ENCODE measurements at regions not wholly inside any gene's neighbourhood (a gene's known extent, or its start where the extent isn't known, plus 50 kb on each side); places are given as distances from the start of the nearest gene placed in this dataset.

DNA sequence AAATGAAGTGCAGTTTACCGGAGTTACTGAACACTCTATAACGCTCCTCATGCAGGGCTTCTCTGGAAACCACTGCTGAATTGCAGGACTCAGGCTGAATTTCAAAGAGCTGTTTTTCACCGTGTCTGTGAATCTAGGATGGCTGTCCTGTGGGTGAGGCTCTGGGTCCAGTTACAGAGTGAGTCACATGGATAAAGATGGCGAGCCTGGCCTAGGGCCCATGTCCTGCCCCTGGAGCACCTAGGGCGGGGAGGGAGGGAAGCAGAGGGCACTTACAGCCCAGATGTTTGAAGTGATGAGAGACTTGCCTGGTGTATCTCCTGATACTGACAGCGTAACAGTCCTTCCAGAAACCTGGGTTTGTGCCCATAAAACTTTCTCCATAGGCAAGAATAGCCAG lies 583.0 kb downstream of the IRS1 start:
- Histone ChIP-seq H3K4me1 (ENCODE audit: control insufficient read depth in 2 of 2, insufficient read depth in 2 of 2, low read length in 1 of 2) (no peaks in the 10 kb centered on the region), H3K27ac (ENCODE audit: low read depth in 2 of 2, low read length in 1 of 2) (no peak overlapping the region), H3K9me3 (ENCODE audit: control insufficient read depth in 2 of 2, insufficient read depth in 1 of 2, low read depth in 1 of 2, low read length in 1 of 2) (no peaks in the 10 kb centered on the region), H3K27me3 (ENCODE audit: control insufficient read depth in 1 of 2, insufficient read depth in 2 of 2, low read length in 2 of 2) (no peaks in the 10 kb centered on the region), H3K4me3 (ENCODE audit: low read depth in 1 of 2, low read length in 2 of 2) (no peak overlapping the region), H3K36me3 (ENCODE audit: control insufficient read depth in 2 of 2, insufficient read depth in 2 of 2, low read length in 1 of 2) (no peaks in the 10 kb centered on the region)
- WGBS, 2 donors: 89% methylated on average over 6 of the region's 6 CpGs

DNA sequence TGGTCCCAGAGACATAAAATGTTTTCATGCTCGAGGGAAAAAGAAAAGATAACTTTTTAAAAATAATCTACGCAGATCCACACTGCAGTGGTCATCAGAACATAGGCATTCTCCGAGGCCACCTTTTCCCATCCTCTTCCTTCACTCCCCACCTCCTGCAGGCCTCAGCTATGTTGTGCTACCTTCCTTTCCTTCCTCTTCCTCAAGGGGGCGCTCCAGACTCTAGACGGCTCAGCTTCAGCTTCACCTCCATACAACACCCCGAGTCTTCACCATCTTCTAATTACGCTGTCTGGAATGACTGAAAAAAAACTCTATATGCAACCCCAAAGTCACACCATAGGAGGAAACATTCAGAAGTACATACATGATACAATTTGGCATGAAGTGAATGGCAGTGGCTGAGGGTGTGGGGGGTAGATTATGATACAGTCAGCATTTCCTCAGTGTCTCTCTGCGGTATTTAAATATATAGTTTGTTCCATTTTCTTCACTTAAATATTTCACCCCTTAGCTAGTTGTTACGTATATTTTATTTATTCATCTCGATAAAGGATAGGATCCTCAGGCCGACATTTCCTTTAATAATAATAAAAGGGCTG lies 583.6 kb downstream of the IRS1 start:
- H3K36me3 ChIP-seq (ENCODE audit: control insufficient read depth in 2 of 2, insufficient read depth in 2 of 2, low read length in 1 of 2): no peaks in the 10 kb centered on the region
- H3K9me3 ChIP-seq (ENCODE audit: control insufficient read depth in 2 of 2, insufficient read depth in 1 of 2, low read depth in 1 of 2, low read length in 1 of 2): no peaks in the 10 kb centered on the region
- H3K27me3 ChIP-seq (ENCODE audit: control insufficient read depth in 1 of 2, insufficient read depth in 2 of 2, low read length in 2 of 2): no peaks in the 10 kb centered on the region
- no peaks in the 10 kb centered on the region for H3K4me1 ChIP-seq (ENCODE audit: control insufficient read depth in 2 of 2, insufficient read depth in 2 of 2, low read length in 1 of 2)
- 56 to 60% methylated on average over 11 of the region's 11 CpGs for WGBS, 2 donors
- no peak overlapping the region for H3K27ac ChIP-seq (ENCODE audit: low read depth in 2 of 2, low read length in 1 of 2)
- H3K4me3 ChIP-seq (ENCODE audit: low read depth in 1 of 2, low read length in 2 of 2): no peak overlapping the region

DNA sequence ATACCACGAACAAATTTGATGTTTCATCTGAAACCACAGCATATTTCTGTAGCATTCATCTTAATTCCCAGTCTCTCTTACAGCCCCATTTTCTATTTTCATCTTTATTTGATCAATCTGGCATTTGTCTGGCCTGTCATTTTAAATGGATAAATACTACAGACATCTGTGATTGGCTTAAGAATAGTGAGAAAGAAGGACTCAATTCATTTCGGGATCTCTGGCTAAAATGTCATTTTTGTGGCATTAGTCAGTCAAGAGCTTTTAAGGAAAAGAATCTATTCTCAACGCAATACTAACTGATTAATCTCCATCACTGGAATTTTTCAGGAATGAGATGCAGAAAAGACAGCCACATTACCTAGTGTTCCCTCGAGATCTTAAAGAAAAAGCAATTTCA lies 585.9 kb downstream of the IRS1 start:
- no peaks in the 10 kb centered on the region for H3K4me1 ChIP-seq (ENCODE audit: control insufficient read depth in 2 of 2, insufficient read depth in 2 of 2, low read length in 1 of 2)
- no peaks in the 10 kb centered on the region for H3K27me3 ChIP-seq (ENCODE audit: control insufficient read depth in 1 of 2, insufficient read depth in 2 of 2, low read length in 2 of 2)
- no peaks in the 10 kb centered on the region for H3K36me3 ChIP-seq (ENCODE audit: control insufficient read depth in 2 of 2, insufficient read depth in 2 of 2, low read length in 1 of 2)
- 65 to 66% methylated on average over 4 of the region's 4 CpGs for WGBS, 2 donors
- no peak overlapping the region for H3K27ac ChIP-seq (ENCODE audit: low read depth in 2 of 2, low read length in 1 of 2)
- no peaks in the 10 kb centered on the region for H3K9me3 ChIP-seq (ENCODE audit: control insufficient read depth in 2 of 2, insufficient read depth in 1 of 2, low read depth in 1 of 2, low read length in 1 of 2)
- no peak overlapping the region for H3K4me3 ChIP-seq (ENCODE audit: low read depth in 1 of 2, low read length in 2 of 2)

DNA sequence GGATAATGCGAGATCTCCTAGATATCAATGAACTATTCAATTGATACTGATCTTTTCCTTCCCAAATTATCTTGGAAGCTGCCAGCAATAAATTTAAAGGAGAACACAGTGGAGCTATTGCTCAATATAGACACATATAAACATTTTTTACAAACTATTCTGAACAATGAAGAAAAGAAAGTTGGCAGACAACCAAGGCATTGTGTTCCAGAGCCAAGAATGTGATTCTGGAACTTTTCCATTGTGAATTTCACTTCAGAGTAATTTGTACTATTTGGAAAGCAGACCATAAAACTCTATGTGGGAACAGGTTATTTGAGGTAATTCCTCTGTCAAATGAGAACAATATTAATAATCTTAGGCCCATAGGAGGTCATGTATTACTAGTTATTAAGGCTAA lies 588.2 kb downstream of the IRS1 start:
- no peaks in the 10 kb centered on the region for H3K27me3 ChIP-seq (ENCODE audit: control insufficient read depth in 1 of 2, insufficient read depth in 2 of 2, low read length in 2 of 2)
- 41 to 48% methylated on average over 1 of the region's 1 CpG for WGBS, 2 donors
- no peak overlapping the region for H3K27ac ChIP-seq (ENCODE audit: low read depth in 2 of 2, low read length in 1 of 2)
- no peak overlapping the region for H3K4me3 ChIP-seq (ENCODE audit: low read depth in 1 of 2, low read length in 2 of 2)
- H3K36me3 ChIP-seq (ENCODE audit: control insufficient read depth in 2 of 2, insufficient read depth in 2 of 2, low read length in 1 of 2): no peaks in the 10 kb centered on the region
- H3K9me3 ChIP-seq (ENCODE audit: control insufficient read depth in 2 of 2, insufficient read depth in 1 of 2, low read depth in 1 of 2, low read length in 1 of 2): no peaks in the 10 kb centered on the region
- no peaks in the 10 kb centered on the region for H3K4me1 ChIP-seq (ENCODE audit: control insufficient read depth in 2 of 2, insufficient read depth in 2 of 2, low read length in 1 of 2)

DNA sequence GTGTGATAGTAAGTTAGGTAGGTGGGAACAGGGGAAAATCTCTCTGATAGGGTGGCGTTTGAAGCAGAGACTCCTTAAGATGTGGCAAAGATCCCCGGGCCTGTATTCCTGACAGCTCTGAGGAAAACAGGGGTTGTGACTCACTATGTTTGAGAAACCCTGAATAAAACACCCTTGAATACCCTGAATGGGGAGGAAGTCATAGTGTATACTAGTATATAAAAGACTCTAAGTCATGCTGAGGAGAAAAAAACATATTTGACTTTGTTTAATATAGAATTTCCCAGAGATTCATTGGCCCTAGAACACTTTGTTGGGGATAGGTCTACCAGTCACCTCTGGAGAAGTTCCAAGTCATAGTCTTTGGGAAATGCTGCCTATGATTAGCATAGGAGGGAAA lies 590.9 kb downstream of the IRS1 start:
- H3K36me3 ChIP-seq (ENCODE audit: control insufficient read depth in 2 of 2, insufficient read depth in 2 of 2, low read length in 1 of 2): no peaks in the 10 kb centered on the region
- H3K9me3 ChIP-seq (ENCODE audit: control insufficient read depth in 2 of 2, insufficient read depth in 1 of 2, low read depth in 1 of 2, low read length in 1 of 2): no peaks in the 10 kb centered on the region
- H3K4me1 ChIP-seq (ENCODE audit: control insufficient read depth in 2 of 2, insufficient read depth in 2 of 2, low read length in 1 of 2): no peaks in the 10 kb centered on the region
- no peaks in the 10 kb centered on the region for H3K27me3 ChIP-seq (ENCODE audit: control insufficient read depth in 1 of 2, insufficient read depth in 2 of 2, low read length in 2 of 2)
- 59 to 68% methylated on average over 2 of the region's 2 CpGs for WGBS, 2 donors
- no peak overlapping the region for H3K27ac ChIP-seq (ENCODE audit: low read depth in 2 of 2, low read length in 1 of 2)
- H3K4me3 ChIP-seq (ENCODE audit: low read depth in 1 of 2, low read length in 2 of 2): no peak overlapping the region

DNA sequence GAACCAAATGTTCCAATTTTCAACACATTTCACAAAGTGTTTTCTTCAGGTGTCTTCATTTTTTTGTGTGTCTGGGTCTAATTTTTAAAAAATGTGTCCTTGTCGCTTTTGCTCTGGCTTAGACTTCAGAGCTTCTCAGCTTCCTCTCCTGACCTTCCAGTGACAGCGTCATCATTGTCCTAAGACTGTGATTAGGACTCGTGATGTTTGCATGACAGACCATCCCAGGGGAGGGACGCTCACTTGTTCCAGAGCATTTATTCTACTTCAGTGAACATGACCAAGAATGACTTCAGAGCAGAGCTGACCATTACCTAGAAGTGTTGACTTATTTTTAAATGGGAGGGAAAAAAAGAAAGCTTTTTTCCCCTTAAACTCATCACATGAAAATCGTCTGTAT lies 591.9 kb downstream of the IRS1 start:
- Histone ChIP-seq H3K36me3 (ENCODE audit: control insufficient read depth in 2 of 2, insufficient read depth in 2 of 2, low read length in 1 of 2) (no peaks in the 10 kb centered on the region), H3K9me3 (ENCODE audit: control insufficient read depth in 2 of 2, insufficient read depth in 1 of 2, low read depth in 1 of 2, low read length in 1 of 2) (no peaks in the 10 kb centered on the region), H3K4me3 (ENCODE audit: low read depth in 1 of 2, low read length in 2 of 2) (no peak overlapping the region), H3K27ac (ENCODE audit: low read depth in 2 of 2, low read length in 1 of 2) (no peak overlapping the region), H3K4me1 (ENCODE audit: control insufficient read depth in 2 of 2, insufficient read depth in 2 of 2, low read length in 1 of 2) (no peaks in the 10 kb centered on the region), H3K27me3 (ENCODE audit: control insufficient read depth in 1 of 2, insufficient read depth in 2 of 2, low read length in 2 of 2) (no peaks in the 10 kb centered on the region)
- WGBS, 2 donors: 71 to 72% methylated on average over 5 of the region's 5 CpGs

DNA sequence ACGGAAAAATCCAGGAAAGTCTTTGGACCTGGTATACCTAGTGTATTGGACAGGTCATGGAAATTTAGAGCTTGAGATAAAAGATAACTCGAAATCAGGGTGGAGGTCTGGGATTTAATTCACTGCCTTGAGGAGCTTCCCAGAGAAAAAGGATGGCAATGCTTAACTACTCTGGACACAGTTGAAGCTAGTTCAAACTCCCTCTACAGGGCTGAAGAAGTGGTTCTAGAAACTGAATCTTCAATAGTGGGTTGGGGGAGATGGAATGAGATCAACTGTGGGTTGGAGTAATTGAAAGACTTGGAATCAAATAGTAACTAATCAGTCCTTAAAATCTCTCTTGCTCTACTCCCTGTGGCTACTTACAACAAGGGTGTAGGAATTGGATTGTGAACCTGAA lies 600.1 kb downstream of the IRS1 start:
- no peak overlapping the region for H3K27ac ChIP-seq (ENCODE audit: low read depth in 2 of 2, low read length in 1 of 2)
- H3K4me3 ChIP-seq (ENCODE audit: low read depth in 1 of 2, low read length in 2 of 2): no peak overlapping the region
- WGBS, 2 donors: 78 to 84% methylated on average over 2 of the region's 2 CpGs
- no peaks in the 10 kb centered on the region for H3K4me1 ChIP-seq (ENCODE audit: control insufficient read depth in 2 of 2, insufficient read depth in 2 of 2, low read length in 1 of 2)
- H3K9me3 ChIP-seq (ENCODE audit: control insufficient read depth in 2 of 2, insufficient read depth in 1 of 2, low read depth in 1 of 2, low read length in 1 of 2): no peaks in the 10 kb centered on the region
- H3K36me3 ChIP-seq (ENCODE audit: control insufficient read depth in 2 of 2, insufficient read depth in 2 of 2, low read length in 1 of 2): no peaks in the 10 kb centered on the region
- no peaks in the 10 kb centered on the region for H3K27me3 ChIP-seq (ENCODE audit: control insufficient read depth in 1 of 2, insufficient read depth in 2 of 2, low read length in 2 of 2)

DNA sequence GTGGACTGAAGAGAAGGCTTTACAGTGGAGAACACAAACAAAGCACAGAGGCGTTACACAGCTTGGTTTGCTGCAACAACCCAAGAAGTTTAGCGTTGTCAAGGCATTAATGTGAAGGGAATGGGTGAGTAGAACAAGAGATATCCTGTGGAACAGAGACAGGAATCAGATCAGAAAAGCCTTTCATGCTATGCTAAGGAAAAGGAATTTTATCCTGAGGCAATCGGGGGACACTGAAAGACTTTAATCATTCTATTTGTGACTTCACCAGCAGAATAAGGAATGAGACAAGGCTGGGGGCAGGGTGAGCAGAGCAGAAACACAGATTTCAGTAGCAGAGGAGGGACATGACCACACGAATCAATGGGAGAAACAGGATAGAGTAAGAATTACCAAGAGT lies 600.7 kb downstream of the IRS1 start:
- WGBS, 2 donors: 81 to 86% methylated on average over 4 of the region's 4 CpGs
- Histone ChIP-seq H3K4me1 (ENCODE audit: control insufficient read depth in 2 of 2, insufficient read depth in 2 of 2, low read length in 1 of 2) (no peaks in the 10 kb centered on the region), H3K27ac (ENCODE audit: low read depth in 2 of 2, low read length in 1 of 2) (no peak overlapping the region), H3K4me3 (ENCODE audit: low read depth in 1 of 2, low read length in 2 of 2) (no peak overlapping the region), H3K36me3 (ENCODE audit: control insufficient read depth in 2 of 2, insufficient read depth in 2 of 2, low read length in 1 of 2) (no peaks in the 10 kb centered on the region), H3K9me3 (ENCODE audit: control insufficient read depth in 2 of 2, insufficient read depth in 1 of 2, low read depth in 1 of 2, low read length in 1 of 2) (no peaks in the 10 kb centered on the region), H3K27me3 (ENCODE audit: control insufficient read depth in 1 of 2, insufficient read depth in 2 of 2, low read length in 2 of 2) (no peaks in the 10 kb centered on the region)

DNA sequence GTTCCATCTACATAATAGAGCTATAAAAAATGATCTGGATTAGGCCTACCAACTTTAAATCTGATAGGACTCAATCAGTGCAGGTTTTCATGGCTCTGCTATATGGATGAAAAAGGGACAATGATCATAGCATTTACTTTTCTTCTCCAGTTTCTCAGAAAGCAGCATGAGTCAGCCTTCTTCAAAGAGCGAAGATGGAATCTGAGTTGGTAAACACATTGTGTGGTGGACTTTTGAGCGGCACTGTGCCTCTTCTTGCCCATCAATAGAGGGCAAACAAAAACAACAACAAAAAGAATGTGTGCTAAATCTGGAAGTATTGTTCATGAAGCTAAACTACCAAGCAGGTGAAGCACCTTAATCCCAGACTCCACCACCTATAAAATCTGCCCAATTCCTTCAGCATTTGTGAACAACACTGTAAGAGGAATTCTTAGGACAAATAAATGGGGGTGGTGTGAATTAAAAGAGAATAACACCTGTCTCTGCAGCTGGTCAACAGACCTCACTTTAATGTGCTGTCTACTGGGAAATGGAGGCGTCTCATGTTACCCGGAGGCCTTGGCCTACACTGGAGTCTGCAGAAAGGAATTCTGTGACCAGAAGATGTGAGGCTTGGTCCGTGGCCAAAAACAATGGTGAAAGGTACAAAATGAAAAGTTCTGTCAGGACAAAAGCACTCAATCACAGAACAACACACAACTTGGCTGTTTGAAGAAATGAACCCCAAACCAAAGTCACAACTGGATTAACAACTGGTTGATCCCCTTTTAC lies 609.0 kb downstream of the IRS1 start:
- Histone ChIP-seq H3K27me3 (ENCODE audit: control insufficient read depth in 1 of 2, insufficient read depth in 2 of 2, low read length in 2 of 2) (no peaks in the 10 kb centered on the region), H3K4me3 (ENCODE audit: low read depth in 1 of 2, low read length in 2 of 2) (no peak overlapping the region), H3K9me3 (ENCODE audit: control insufficient read depth in 2 of 2, insufficient read depth in 1 of 2, low read depth in 1 of 2, low read length in 1 of 2) (no peaks in the 10 kb centered on the region), H3K4me1 (ENCODE audit: control insufficient read depth in 2 of 2, insufficient read depth in 2 of 2, low read length in 1 of 2) (no peaks in the 10 kb centered on the region), H3K27ac (ENCODE audit: low read depth in 2 of 2, low read length in 1 of 2) (no peak overlapping the region), H3K36me3 (ENCODE audit: control insufficient read depth in 2 of 2, insufficient read depth in 2 of 2, low read length in 1 of 2) (no peaks in the 10 kb centered on the region)
- WGBS, 2 donors: 83 to 85% methylated on average over 5 of the region's 5 CpGs

DNA sequence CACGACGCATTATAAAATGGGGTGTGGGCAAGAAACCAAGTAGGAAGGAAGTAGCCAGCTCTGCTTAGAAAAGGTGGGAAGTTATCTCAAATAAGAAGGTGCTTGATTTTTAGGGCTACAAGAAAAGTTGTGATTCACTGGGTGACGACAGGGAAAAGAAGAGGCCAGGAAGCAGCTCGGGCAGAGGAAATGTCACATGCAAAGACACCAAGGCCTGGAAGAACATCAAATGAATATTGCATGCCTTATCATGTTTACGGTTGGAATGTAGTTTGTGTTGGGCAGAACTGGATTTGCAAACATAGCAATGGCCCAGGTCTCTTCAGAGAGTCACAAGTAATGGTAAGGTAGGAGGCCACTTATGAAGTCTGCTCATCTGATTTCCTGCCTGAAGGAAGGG lies 610.6 kb downstream of the IRS1 start:
- 53 to 62% methylated on average over 5 of the region's 5 CpGs for WGBS, 2 donors
- no peaks in the 10 kb centered on the region for H3K9me3 ChIP-seq (ENCODE audit: control insufficient read depth in 2 of 2, insufficient read depth in 1 of 2, low read depth in 1 of 2, low read length in 1 of 2)
- H3K36me3 ChIP-seq (ENCODE audit: control insufficient read depth in 2 of 2, insufficient read depth in 2 of 2, low read length in 1 of 2): no peaks in the 10 kb centered on the region
- H3K4me1 ChIP-seq (ENCODE audit: control insufficient read depth in 2 of 2, insufficient read depth in 2 of 2, low read length in 1 of 2): peaks cover 0 to 2% of the 10 kb centered on the region in 2 donors
- H3K4me3 ChIP-seq (ENCODE audit: low read depth in 1 of 2, low read length in 2 of 2): no peak overlapping the region
- no peak overlapping the region for H3K27ac ChIP-seq (ENCODE audit: low read depth in 2 of 2, low read length in 1 of 2)
- no peaks in the 10 kb centered on the region for H3K27me3 ChIP-seq (ENCODE audit: control insufficient read depth in 1 of 2, insufficient read depth in 2 of 2, low read length in 2 of 2)
